Skeletal muscle cell (primary cell): ENCODE measurements at regions not wholly inside any gene's neighbourhood (a gene's known extent, or its start where the extent isn't known, plus 50 kb on each side); places are given as distances from the start of the nearest gene placed in this dataset.

Source experiments
- DNase-seq: peaks from one replicate; pipeline ENCODE4 v3.0.0-alpha.2; 2010; ENCODE audit warnings: low read depth
- H3K4me3 ChIP-seq: 2 replicates; pipeline ENCODE4 v1.5.1; 2011; ENCODE audit warnings: low read depth, mild to moderate bottlenecking, control low read depth, low read length, moderate library complexity

DNA sequence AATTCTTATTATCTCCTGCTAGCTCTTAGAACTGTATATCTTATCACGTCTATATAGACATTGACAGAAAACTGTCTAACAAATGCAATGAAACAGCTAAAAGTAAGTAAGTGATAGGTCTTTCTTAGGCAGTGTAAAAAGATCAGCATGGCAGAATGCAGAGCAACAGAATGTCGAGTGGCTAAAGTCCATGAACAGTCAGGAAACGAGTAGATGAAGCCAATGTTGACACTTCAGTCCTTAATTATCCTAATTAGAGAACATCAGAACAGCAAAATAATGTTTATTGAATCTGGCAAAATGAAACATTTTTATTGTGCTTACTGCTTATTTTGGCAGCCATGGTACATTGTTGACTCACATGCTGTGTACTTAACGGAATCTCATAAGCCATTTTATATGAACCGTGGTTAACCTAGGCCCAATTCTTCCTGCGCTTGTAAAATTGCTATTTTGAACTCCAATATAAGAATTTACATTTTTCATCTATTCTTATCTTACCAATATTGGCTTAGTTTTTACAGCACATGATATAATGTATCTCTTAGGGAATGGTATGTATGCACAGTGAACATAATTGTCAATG, 748.1 kb downstream of the DACH1 start:
- H3K4me3 ChIP-seq, result no peak overlapping the region
- no peak for DNase-seq

DNA sequence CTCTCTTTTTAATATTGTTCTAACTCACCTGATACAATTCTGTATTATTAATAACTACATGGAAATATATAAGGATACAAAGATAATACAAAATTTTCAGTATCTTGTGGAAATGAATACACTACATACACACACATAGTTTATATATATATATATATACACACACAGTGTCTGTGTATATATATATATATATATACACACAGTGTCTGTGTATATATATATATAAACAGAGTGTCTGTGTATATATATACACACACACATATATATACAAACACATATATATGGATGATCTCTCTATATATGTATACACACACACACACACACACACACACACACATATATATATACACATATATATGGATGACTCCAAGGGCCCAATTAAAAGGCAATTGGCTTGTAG, 749.1 kb downstream of the DACH1 start:
- DNase-seq, result no peak
- H3K4me3 ChIP-seq, result no peak overlapping the region

DNA sequence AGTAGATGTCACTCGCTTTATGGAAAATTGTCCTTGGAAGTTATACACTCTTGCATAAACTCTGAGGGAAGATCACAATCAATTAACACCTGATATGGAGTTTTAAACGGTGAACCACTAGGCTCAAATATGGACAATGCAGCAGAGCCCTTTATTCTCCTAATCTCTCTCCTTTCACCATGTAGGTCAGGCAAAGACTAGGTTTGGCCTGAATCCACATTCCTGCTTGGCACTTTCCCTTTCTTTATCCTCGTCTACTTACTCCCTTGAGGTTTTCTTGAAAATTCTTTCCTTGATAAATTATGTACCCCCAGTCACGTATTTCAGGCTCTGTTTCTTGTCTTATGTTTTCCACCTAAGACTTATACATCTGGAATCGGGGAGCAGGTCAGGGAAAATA, 751.7 kb downstream of the DACH1 start:
- no peak for DNase-seq
- H3K4me3 ChIP-seq, result no peak overlapping the region

DNA sequence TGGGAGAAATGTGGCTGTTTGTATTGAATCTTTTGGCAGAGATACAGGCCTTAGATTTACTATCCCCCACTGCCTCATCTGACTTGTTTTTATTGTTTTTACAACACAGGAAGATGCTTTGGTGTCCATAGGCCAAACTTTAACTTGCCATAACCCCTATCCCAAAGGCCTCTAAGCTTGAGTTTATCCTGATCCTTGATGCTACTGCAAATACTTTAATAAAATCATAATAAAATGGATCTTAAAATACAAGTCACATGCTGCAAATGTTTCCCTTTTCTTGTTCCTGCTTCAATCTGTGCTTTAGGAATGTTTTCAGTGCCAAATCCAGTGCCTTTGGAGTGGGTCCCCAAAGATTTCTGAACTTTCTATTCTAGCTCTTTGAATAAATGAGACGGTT, 770.6 kb downstream of the DACH1 start:
- H3K4me3 ChIP-seq, result no peak overlapping the region
- DNase-seq, result no peak

DNA sequence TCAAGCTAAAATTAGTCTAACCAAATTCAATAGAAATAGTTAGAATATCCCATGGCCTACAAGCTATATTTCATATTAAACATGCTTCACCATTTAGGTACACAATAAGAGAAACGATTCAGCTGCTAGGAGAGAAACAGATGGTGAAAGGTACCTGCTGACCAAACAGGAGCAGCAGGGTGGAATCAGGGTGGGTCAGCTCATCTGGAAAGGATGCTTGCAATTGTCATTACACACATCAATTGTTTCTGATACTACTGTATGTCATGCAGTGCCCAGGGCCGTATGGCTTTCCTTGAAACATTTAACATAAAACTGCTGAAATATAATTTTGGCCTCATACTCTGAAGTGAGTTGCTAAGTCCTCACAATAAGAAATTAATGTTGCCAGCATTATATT, 776.0 kb downstream of the DACH1 start:
- no peak for DNase-seq
- H3K4me3 ChIP-seq, result no peak overlapping the region

DNA sequence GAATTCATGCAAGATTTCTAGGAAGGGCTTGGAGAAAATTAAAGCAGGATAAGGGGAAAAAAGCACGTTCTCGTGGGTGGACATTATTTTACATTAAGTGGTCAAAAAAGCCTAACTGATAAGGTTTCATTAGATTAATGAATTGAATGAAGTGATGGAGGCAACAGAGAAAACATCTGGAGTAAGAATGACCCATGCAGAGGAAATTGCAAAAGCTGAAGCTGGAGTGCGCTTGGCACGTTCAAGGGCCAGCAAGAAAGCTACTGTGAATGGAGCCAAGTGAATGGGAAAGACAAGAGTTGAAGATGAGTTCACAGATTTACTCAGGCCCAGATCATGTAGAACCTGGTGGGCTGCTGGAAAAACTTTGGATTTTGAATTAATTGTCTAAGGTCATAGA, 777.9 kb downstream of the DACH1 start:
- DNase-seq, result no peak
- H3K4me3 ChIP-seq, result no peak overlapping the region

DNA sequence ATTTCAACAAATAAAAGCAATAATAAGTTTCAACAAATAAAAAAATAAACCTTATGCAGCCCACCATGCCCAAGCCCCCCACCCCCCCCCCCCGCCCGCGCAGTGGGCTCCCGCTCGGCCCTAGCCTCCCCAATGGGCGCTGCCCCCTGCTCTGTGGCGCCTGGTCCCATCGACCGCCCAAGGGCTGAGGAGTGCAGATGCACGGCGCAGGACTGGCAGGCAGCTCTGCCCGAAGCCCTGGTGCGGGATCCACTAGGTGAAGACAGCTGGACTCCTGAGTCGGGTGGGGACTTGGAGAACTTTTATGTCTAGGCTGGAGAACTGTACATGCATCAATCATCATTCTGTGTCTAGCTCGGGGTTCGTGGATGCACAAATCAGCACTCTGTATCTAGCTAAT, 779.6 kb downstream of the DACH1 start:
- no peak overlapping the region for H3K4me3 ChIP-seq
- DNase-seq, result no peak

DNA sequence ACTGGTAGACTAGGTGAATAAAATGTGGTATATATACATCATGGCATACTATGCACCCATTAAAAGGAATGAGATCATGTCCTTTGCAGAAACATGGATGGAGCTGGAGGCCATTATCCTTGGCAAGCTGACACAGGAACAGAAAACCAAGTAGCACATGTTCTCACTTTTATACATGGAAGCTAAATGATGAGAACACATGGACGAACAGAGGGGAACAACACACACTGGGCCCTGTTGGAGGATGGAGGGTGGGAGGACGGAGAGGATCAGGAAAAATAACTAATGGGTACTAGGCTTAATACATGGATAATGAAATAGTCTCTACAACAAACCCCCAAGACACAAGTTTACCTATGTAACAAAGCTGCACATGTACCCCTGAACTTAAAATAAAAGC, 780.0 kb downstream of the DACH1 start:
- DNase-seq, result no peak
- no peak overlapping the region for H3K4me3 ChIP-seq

DNA sequence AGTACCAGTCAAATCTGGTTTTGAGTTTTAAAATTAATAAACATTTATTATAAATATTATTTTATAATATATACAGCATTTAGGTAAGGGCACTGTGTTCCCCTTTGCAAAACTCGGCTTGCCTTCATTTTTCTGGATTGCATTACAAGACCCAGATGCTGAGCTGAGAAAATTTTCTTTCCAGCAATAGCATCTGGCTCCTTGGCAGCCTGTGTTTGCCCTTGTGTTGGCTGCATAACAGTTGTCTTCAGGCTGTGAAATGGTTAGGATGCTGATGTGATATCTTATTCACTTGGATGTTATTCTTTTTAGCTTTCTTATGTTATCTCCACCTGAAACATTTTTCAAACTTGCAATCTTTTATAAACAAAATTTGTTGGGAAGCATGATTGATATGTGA, 784.4 kb downstream of the DACH1 start:
- H3K4me3 ChIP-seq, result no peak overlapping the region
- DNase-seq, result no peak

DNA sequence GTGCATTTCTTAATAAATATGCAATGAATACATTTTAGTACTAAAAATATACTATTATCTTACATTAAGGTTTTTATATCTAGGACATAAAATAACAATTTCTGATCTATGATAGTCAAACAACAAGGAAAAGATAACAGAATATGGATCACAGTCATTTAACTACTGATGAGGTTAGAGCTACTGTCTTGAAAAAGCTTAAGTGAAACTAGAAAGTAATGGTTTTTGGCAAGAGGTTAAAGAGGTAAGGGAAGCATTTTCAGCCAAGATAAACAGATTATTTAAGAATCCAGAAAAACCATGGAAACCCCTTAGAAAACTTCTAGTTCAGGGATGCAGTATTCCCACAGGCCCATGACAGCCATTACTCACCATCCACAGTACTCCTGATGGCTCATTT, 787.4 kb downstream of the DACH1 start:
- DNase-seq, result no peak
- no peak overlapping the region for H3K4me3 ChIP-seq

DNA sequence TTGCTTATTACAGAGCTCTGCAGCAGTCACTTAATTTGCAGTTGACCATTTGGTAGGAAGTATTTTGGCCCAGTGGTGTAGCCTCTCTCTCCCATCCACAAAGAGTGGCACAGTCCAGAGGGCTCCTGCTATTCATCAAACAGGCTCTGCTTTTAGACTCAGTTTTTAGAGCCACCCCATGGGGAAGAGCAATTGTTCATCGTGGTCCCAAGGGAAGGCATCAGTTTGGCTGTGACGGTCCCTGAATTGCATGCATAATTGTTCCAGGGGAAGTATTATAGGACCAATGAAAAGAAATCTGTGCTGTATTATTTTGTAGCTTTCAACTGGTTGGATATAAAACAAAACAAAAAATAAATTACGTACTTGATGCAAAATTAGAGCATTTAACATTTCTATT, 799.0 kb downstream of the DACH1 start:
- no peak for DNase-seq
- H3K4me3 ChIP-seq, result no peak overlapping the region

DNA sequence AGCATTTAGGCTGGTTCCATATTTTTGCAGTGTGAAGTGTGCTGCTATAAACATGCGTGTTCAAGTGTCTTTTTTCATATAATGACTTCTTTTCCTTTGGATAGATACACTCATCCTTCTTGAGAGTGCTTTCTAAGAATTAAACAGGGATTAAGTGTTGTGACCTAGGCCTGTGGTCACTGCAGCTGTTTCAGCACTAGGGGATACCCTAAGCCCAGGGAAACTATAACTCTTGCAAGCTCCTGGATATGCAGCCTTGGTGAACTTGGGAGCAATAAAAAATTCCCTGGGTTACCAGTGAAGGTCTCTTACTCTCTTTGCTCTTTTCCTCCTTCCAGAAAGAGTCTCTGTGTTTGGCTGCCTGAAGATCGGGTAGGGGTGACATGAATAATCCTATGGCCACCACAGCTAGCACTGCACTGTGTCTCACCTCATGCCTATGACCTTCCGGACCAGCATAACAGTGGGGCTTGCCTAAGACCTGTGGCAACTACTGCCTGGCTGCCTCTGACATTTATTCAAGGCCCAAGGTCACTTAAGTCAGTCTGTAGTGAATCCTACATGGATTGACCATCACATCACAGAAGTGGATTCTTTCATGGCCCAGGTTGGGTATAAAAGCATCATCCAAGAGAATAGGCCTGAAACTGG, 799.7 kb downstream of the DACH1 start:
- no peak for DNase-seq
- H3K4me3 ChIP-seq, result no peak overlapping the region

DNA sequence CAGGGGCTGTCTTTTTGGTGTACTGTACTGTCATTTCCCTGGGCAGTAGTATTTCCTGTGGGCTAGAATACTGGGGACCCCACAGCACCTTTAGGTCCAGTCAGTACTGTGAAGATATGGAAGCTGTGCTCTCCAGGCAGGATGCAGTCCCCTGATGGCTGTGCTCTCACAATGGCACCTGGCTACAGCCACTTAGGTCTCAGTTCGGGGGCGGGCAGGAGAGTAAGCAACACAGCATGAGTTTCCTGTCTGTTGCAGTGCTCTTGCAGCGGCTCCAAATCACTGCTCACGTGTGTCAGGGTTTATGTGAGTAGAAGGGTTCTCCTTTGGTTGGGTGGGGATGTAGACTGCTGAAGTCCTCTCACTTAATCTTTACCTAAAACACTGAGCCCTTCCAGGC, 810.4 kb downstream of the DACH1 start:
- H3K4me3 ChIP-seq, result no peak overlapping the region
- no peak for DNase-seq

DNA sequence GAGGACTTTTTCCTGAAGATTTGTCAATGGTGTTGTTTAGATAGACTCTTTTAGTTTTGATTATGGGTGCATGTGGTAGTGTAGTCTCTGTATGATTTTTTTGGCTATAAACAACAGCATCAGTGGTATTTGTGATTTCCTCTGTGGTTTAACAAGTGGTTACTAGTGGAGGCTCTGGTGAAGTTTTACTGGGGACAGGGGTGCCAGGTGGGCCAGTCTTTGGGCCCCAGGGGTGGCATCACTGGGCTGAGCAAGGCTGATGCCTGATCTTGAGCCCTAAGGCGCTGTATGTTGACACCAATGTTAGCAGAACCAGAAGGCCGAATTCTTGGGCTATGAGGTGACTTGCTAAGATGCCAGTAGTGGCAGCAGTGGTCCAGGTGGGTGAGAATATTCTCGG, 811.4 kb downstream of the DACH1 start:
- H3K4me3 ChIP-seq, result no peak overlapping the region
- no peak for DNase-seq

DNA sequence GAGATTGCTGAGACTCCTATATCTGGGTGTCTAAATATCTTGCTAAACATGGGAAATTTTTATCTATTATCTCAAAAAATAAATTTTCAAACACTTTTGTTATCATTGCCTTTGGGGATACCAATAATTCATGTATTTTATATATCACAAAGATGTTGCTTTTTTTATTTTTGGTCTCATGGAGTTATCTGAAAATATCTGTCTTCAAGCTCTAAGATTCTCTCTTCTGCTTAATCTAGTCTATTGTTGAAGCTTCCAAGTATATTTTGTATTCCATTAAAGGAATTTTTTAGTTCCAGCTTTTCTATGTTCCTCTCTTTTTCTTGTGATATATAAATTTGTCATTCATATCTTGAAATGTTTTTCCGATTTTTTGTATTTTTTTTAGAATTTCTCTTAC, 812.0 kb downstream of the DACH1 start:
- H3K4me3 ChIP-seq, result no peak overlapping the region
- no peak for DNase-seq

DNA sequence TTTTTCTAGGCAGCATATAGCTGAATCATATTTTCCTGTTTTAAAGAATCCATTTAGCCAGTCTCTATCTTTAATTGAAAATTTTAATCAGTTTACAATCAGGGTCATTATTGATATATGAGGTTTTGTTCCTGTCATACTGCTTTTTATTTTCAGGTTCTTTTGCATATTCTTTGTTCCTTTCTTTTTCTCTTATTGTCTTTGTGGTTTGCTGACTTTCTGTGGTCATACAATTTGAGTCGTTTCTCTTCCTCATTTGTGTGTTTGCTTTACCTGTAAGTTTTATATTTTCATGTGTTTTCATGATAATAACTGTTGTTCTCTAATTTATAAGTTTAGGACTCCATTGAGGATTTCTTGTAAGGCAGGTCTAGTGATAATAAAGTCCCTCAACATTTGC, 812.6 kb downstream of the DACH1 start:
- DNase-seq, result no peak
- no peak overlapping the region for H3K4me3 ChIP-seq

DNA sequence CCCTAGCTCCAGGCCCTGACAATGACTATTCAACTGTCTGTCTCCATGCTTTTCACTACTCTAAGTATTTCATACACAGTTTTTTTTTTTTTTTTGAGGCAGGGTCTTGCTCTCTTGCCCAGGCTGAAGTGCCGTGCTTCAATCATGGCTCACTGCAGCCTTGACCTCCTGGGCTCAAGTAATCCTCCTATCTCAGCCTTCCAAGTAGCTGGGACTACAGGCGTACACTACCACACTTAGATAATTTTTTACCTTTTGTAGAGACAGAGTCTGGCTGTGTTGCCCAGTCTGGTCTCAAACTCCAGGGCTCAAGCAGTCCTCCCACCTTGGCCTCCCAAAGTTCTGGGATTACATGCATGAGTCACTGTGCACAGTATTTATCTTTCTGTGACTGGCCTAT, 815.4 kb downstream of the DACH1 start:
- no peak for DNase-seq
- no peak overlapping the region for H3K4me3 ChIP-seq

DNA sequence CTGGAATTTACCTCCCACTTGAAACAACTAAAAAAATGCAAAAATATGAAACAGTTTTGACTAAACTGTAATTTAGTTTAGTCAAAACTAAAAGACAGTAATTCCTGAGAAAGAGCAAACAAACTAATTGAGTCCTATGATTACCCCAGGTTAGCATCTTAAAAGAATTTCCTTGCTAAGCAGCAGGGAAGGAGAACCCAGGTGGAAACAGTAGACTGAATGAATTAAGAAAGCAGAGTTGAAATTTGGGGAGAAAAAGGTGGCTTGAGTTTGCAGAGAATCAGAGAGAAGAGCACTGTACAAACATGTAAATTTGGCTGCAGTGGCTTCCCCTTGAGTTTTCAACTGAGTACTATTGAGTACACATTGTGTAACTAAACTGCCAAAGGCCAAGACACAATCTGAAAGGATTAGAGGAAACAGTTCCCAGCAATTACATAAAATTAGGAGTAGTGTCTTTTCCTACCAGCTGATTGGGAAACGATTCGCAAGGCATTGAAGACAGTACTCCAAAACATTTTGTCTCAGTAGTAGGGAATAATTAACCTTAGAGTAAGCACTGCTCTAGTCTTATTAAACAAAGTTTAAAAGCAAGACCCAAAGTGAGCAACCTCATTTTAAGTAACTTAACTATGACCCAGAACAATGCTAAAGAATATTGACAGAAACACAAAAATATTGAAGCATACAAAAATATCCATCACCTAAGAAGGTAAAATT, 820.5 kb downstream of the DACH1 start:
- H3K4me3 ChIP-seq, result no peak overlapping the region
- no peak for DNase-seq

DNA sequence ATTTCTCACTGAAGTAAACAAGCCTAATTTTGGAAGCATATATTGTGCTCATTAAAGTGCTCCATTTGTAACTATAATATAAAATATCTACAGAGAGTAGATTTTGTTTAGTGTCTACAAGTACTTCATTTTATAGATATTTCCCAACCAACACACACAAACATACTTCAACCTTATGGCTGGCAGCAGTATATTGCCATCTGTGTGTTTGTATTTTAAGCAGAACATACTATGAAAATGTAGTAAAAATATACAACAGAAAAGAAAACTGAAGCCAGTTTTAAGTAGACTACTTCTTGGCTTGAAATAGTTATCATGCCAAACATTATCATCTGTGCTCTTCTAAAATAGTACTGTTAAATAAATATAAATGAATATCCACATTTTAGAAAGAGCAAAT, 821.9 kb downstream of the DACH1 start:
- H3K4me3 ChIP-seq, result no peak overlapping the region

DNA sequence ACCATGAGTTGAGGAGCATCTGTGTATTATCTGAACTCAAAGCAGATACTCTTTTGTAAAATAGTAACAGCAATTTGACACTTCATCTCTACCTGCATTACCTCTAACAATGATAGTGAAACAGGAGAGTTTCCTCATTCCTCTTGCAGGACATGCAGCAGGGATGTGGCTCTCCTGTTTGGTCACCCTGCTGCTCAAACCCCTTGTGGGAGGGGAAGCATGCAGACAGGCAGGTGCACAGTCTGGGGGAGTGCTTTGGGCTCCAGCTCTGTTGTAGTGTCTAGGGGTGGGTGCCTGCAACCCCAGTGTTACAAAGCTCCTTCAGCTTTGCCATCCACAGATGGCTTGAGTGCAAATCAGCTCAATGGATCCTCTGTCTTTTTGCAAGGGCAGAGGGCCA, 827.6 kb downstream of the DACH1 start:
- DNase-seq, result no peak
- H3K4me3 ChIP-seq, result no peak overlapping the region

More for the DNA sequence above, 821.9 kb downstream of the DACH1 start:
- DNase-seq, result no peak

DNA sequence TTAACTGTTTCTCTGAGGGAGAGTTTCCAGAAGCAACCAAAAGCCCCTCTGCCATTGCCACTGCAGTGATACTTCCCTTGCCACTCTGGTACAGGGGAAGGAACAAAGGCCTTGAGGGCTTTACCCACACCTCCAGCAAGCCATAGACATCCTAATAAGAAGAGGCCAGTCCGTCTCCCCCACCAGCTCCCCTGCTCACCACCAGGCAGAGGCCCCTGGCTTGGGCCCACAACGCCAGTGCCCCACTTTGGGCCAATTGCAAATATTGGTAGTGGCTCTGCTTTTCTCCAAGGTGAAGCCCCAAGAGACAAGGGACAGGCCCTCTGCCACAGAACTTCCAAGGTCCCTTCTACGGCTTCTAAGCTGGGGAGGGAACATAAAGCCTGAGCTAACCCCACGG, 833.0 kb downstream of the DACH1 start:
- no peak for DNase-seq
- no peak overlapping the region for H3K4me3 ChIP-seq
